K562 (cell line): ENCODE measurements at regions not wholly inside any gene's neighbourhood (a gene's known extent, or its start where the extent isn't known, plus 50 kb on each side); places are given as distances from the start of the nearest gene placed in this dataset.

Experiments
- ATAC-seq: fragments of 200-7000 bp; cut with Tn5 transposase; 3 replicates; pipeline ENCODE4 v1.9.1; 2020; ENCODE audit warnings: moderate library complexity
- BruUV-seq: library from RNA; stranded (reverse); fragments of 400-500 nt; replicated peaks from 2 replicates; lab custom pipeline; 2021; lab: Mats Ljungman, UMichigan
- CTCF ChIA-PET: fragments of 300-600 bp; formaldehyde crosslinking; extraction: SDS; loops from one replicate; lab custom pipeline; 2021; ENCODE audit warnings: low intra/inter-chr PET ratio; lab: Yijun Ruan, JAX
- POLR2A ChIA-PET: fragments of 300-600, 350-650 bp; sonication (Branson Sonifier 250); formaldehyde crosslinking; extraction: SDS; loops from one replicate; lab custom pipeline; 2021; ENCODE audit warnings: antibody characterized with exemption, inconsistent platforms; lab: Yijun Ruan, JAX
- DNase-seq, 4 experiments: peaks; one replicate each; pipeline versions ENCODE4 v3.0.0 to v3.0.0-alpha.2; 2011 to 2018; ENCODE audit warnings: low spot score in 3 of 4, mixed read lengths in 3 of 4; ENCODE audit errors: extremely low read depth in 1 of 4
- FAIRE-seq: peaks from 2 replicates; lab custom pipeline; 2011; peaks lifted over from hg19 to GRCh38; lab: Jason Lieb, UNC
- H2AFZ ChIP-seq: 2 replicates; pipeline ENCODE4 v1.6.0; 2011; ENCODE audit warnings: low read depth, low read length, control low read depth, inconsistent platforms
- H3K27ac ChIP-seq: fragments of 200-600 bp; 3 replicates; pipeline ENCODE4 v1.8.0; 2011; ENCODE audit warnings: low read depth, mild to moderate bottlenecking, control low read depth, inconsistent platforms, low read length, moderate library complexity, mixed read lengths; ENCODE audit errors: extremely low read depth
- H3K27me3 ChIP-seq, 2 experiments: fragments of 300-600 bp in 1 of 2; 2 replicates in 1 of 2; 3 replicates in 1 of 2; pipeline versions ENCODE4 v1.6.0 to v1.8.0; 2011; ENCODE audit warnings: inconsistent platforms in 2 of 2, low read length in 2 of 2, mild to moderate bottlenecking in 1 of 2, mixed read lengths in 1 of 2, moderate library complexity in 1 of 2; ENCODE audit not compliant: control insufficient read depth in 2 of 2, insufficient read depth in 2 of 2
- H3K36me3 ChIP-seq: fragments of 300-600 bp; 3 replicates; pipeline ENCODE4 v1.8.0; 2011; ENCODE audit warnings: mild to moderate bottlenecking, low read length, inconsistent platforms; ENCODE audit not compliant: control insufficient read depth, insufficient read depth
- H3K4me1 ChIP-seq, 2 experiments: fragments of 200-600 bp in 1 of 2; replicated peaks in 1 of 2; 2 replicates in 1 of 2; 3 replicates in 1 of 2; pipeline versions ENCODE4 v1.5.1 to v1.8.0; 2011; ENCODE audit warnings: inconsistent platforms in 2 of 2, low read length in 2 of 2, mild to moderate bottlenecking in 1 of 2, mixed read lengths in 1 of 2, moderate library complexity in 1 of 2; ENCODE audit not compliant: control insufficient read depth in 2 of 2, insufficient read depth in 2 of 2
- H3K4me2 ChIP-seq: 2 replicates; pipeline ENCODE4 v1.6.1; 2011; ENCODE audit warnings: low read length, control low read depth, inconsistent platforms, mixed read lengths; ENCODE audit not compliant: insufficient read depth
- H3K4me3 ChIP-seq: fragments of 200-600 bp; sonication (generic), shearing (Covaris generic); 2 replicates; pipeline ENCODE4 v1.5.1; 2016; ENCODE audit warnings: control low read depth, inconsistent platforms
- H3K79me2 ChIP-seq: fragments of 200-600 bp; 3 replicates; pipeline ENCODE4 v1.8.0; 2011; ENCODE audit warnings: low read length, inconsistent platforms; ENCODE audit not compliant: control insufficient read depth, insufficient read depth
- H3K9ac ChIP-seq, 2 experiments: 2 replicates each; pipeline versions ENCODE4 v1.6.0 to v1.6.1; 2011; ENCODE audit warnings: low read depth in 2 of 2, low read length in 2 of 2, control low read depth in 1 of 2, inconsistent platforms in 1 of 2, mild to moderate bottlenecking in 1 of 2, mixed read lengths in 1 of 2; ENCODE audit not compliant: insufficient read depth in 1 of 2
- H3K9me1 ChIP-seq: one replicate; pipeline ENCODE4 v1.6.0; 2011; ENCODE audit warnings: inconsistent platforms, mild to moderate bottlenecking, low read length, moderate library complexity; ENCODE audit not compliant: control insufficient read depth, insufficient read depth
- H3K9me3 ChIP-seq: replicated peaks from 2 replicates; pipeline ENCODE4 v1.5.1; 2011; ENCODE audit warnings: low read depth, low read length, inconsistent platforms; ENCODE audit not compliant: control insufficient read depth, insufficient read depth
- H4K20me1 ChIP-seq: replicated peaks from 2 replicates; pipeline ENCODE4 v1.6.1; 2011; ENCODE audit warnings: low read length, inconsistent platforms, mixed read lengths; ENCODE audit not compliant: control insufficient read depth, insufficient read depth
- EP400 ChIP-seq: fragments of 450-650 bp; IDR thresholded peaks from 2 replicates; pipeline ENCODE4 v1.6.1; 2017; ENCODE audit warnings: antibody characterized with exemption, mild to moderate bottlenecking, moderate library complexity
- ETV1 ChIP-seq: fragments of 450-650 bp; conservative IDR thresholded peaks from 2 replicates; pipeline ENCODE4 v1.6.1; 2016; ENCODE audit warnings: missing genetic modification characterization, control low read depth, low read depth, missing compliant biosample characterization
- MCM5 ChIP-seq: fragments of 450-650 bp; IDR thresholded peaks from 2 replicates; pipeline ENCODE4 v1.6.1; 2016; ENCODE audit warnings: low read depth
- WGBS: fragments of 100-300 bp; shearing (Covaris generic); methylation state at CpG from one replicate; pipeline ENCODE4 v1.1.6; 2016; ENCODE audit warnings: low coverage, mixed read lengths; ENCODE audit not compliant: insufficient coverage; ENCODE audit errors: missing lambda C conversion rate; 5-methylcytosine and 5-hydroxymethylcytosine counted together
- in situ Hi-C: fragments of 300-500 bp; cut with MboI; formaldehyde crosslinking; loops from 4 replicates; pipeline ENCODE4 v1.15.0; 2018; ENCODE audit warnings: inconsistent platforms, mixed read lengths
- intact Hi-C: fragments of 100-400 bp; cut with micrococcal nuclease; formaldehyde crosslinking; loops from 2 replicates; pipeline ENCODE4 v1.14.2; 2022
- TF ChIP-seq, protein P1 (sequence below): fragments of 250-450 bp; sonication (Bioruptor Pico); IDR thresholded peaks from 2 replicates; pipeline ENCODE4 v1.9.0; 2021; ENCODE audit warnings: mild to moderate bottlenecking

- DNase-seq (no peak), FAIRE-seq (no peak), ATAC-seq (no peak)
- Histone ChIP-seq H3K36me3 (no peaks in the 10 kb centered on the region), H3K79me2 (no peaks in the 10 kb centered on the region), H3K4me1 (no peaks in the 10 kb centered on the region), H4K20me1 (no peaks in the 10 kb centered on the region), H2AFZ (no peak overlapping the region), H3K27me3 (no peaks in the 10 kb centered on the region), H3K4me2 (no peak overlapping the region), H3K9me1 (no peaks in the 10 kb centered on the region), H3K9ac (no peak overlapping the region), H3K4me3 (no peak overlapping the region), H3K27ac (no peak overlapping the region), H3K9me3 (no peaks in the 10 kb centered on the region)
- in situ Hi-C loops, result no loop called here
- TF ChIP-seq, protein P1, sequence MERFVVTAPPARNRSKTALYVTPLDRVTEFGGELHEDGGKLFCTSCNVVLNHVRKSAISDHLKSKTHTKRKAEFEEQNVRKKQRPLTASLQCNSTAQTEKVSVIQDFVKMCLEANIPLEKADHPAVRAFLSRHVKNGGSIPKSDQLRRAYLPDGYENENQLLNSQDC (CRISPR knock-in tag), result no peak
- BruUV-seq, result no TSS peak
- intact Hi-C loops, result no loop called here
- ChIA-PET CTCF (no interaction called here), POLR2A (no interaction called here)
- WGBS, result 4% methylated on average over 4 of the region's 4 CpGs
Measured at GRCh38 chr5:58268268-58268667, 191.6 kb downstream of the PLK2 start.

DNA sequence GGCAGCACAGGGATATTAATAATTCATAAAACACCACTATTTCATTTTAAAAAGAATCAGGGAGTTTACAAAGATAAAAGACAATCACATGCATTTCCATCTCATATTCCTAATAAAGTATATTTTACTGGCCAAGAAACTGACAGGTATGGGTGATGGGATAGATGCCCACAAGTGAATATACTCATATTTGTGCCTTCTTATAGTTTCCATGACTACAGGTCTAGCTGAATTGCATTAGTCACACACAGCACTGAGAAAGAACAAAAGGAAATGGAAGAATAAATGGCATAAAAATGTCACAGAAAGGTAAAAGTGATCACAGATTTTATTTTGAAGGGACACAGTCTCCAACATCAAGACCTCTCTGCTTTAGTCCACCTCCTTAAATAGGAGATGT, 193.5 kb downstream of the PLK2 start:
- intact Hi-C loops (no loop called here), in situ Hi-C loops (no loop called here)
- H3K36me3 ChIP-seq, result no peaks in the 10 kb centered on the region
- no peak for TF ChIP-seq MCM5
- TF ChIP-seq ETV1 (tag), result no peak
- no peak for TF ChIP-seq EP400
- no TSS peak for BruUV-seq
- H3K27ac ChIP-seq, result no peak overlapping the region
- DNase-seq (no peak), ATAC-seq (no peak), FAIRE-seq (no peak)
- H2AFZ ChIP-seq, result no peak overlapping the region
- H3K9ac ChIP-seq, result no peak overlapping the region
- CTCF ChIA-PET, result no interaction called here
- POLR2A ChIA-PET, result no interaction called here
- H3K4me1 ChIP-seq, result no peaks in the 10 kb centered on the region
- no peaks in the 10 kb centered on the region for H3K9me3 ChIP-seq
- H4K20me1 ChIP-seq, result no peaks in the 10 kb centered on the region
- H3K27me3 ChIP-seq, result no peaks in the 10 kb centered on the region
- no peaks in the 10 kb centered on the region for H3K79me2 ChIP-seq
- no peaks in the 10 kb centered on the region for H3K9me1 ChIP-seq
- H3K4me2 ChIP-seq, result no peak overlapping the region
- no peak overlapping the region for H3K4me3 ChIP-seq
